Vagina (tissue), 2 donors: ENCODE measurements at regions not wholly inside any gene's neighbourhood (a gene's known extent, or its start where the extent isn't known, plus 50 kb on each side); places are given as distances from the start of the nearest gene placed in this dataset.

Experiments
- DNase-seq, 2 donors: peaks; one replicate each; pipeline ENCODE4 v3.0.0-alpha.2; 2017; ENCODE audit errors: extremely low spot score in 2 of 2
- H3K27ac ChIP-seq: fragments of 200-600 bp; sonication (generic); one replicate; pipeline ENCODE4 v1.5.1; 2019
- H3K27me3 ChIP-seq: fragments of 200-600 bp; sonication (generic); one replicate; pipeline ENCODE4 v1.5.1; 2019
- H3K36me3 ChIP-seq, 2 donors: fragments of 200-600 bp; sonication (generic); one replicate each; pipeline ENCODE4 v1.5.1; 2017 to 2019
- H3K4me1 ChIP-seq: fragments of 200-600 bp; sonication (generic); one replicate; pipeline ENCODE4 v1.5.1; 2019
- H3K4me3 ChIP-seq, 2 donors: fragments of 200-600 bp; sonication (generic); 1 replicate in 1 of 2; 2 replicates in 1 of 2; pipeline ENCODE4 v1.5.1; 2016 to 2019
- H3K9me3 ChIP-seq: fragments of 200-600 bp; sonication (generic); one replicate; pipeline ENCODE4 v1.5.1; 2019
- CTCF ChIP-seq, 3 experiments: fragments of 450-650 bp in 2 of 3; fragments of 200-600 bp in 1 of 3; sonication (generic) in 1 of 3; IDR thresholded peaks; one replicate each; pipeline ENCODE4 v1.5.1; 2017 to 2019; ENCODE audit warnings: antibody characterized with exemption in 3 of 3, mild to moderate bottlenecking in 2 of 3, moderate library complexity in 2 of 3
- POLR2A ChIP-seq, 2 donors: fragments of 450-650 bp; IDR thresholded peaks; one replicate each; pipeline ENCODE4 v1.6.1; 2017; ENCODE audit warnings: antibody characterized with exemption in 2 of 2, mild to moderate bottlenecking in 2 of 2, moderate library complexity in 2 of 2
- POLR2AphosphoS5 ChIP-seq, 2 donors: sonication (generic); formaldehyde crosslinking; IDR thresholded peaks; one replicate each; pipeline ENCODE4 v1.9.0; 2017; ENCODE audit warnings: antibody characterized with exemption in 2 of 2, mild to moderate bottlenecking in 2 of 2, low read depth in 1 of 2; ENCODE audit not compliant: insufficient read depth in 1 of 2
- intact Hi-C: fragments of 100-400 bp; cut with DNase I; formaldehyde crosslinking; loops from one replicate; pipeline ENCODE4 v1.15.1; 2023

DNA sequence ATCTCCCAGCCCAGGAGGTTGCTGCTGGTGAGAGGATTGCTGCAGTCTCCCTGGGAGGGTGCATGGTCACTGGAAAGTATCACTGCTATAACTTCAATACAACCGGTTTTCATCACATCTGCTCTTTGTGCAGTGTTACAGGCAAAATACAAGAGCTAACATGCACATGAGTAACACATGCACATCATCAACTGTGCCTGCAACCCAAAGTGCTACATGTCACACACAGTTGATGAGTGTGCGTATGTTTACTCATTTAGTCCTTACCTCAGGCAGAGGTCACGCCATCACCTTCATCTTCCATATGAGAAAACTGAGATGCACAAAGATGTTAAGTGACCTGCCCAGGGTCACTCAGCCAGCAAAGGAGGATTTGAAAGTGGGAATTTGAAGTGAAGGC is 277.7 kb downstream of the FAM72C start:
- no peaks in the 10 kb centered on the region for H3K4me1 ChIP-seq
- no peaks in the 10 kb centered on the region for H3K27me3 ChIP-seq
- H3K9me3 ChIP-seq: no peaks in the 10 kb centered on the region
- TF ChIP-seq POLR2AphosphoS5 (IDR thresholded peaks at IDR 0.05; ENCODE audit: insufficient read depth in 1 of 2, low read depth in 1 of 2): no peak
- no peak for TF ChIP-seq CTCF (IDR thresholded peaks at IDR 0.05)
- TF ChIP-seq POLR2A (IDR thresholded peaks at IDR 0.05): no peak
- intact Hi-C loops: no loop called here
- no peak overlapping the region for H3K27ac ChIP-seq
- DNase-seq: no peak
- no peaks in the 10 kb centered on the region for H3K36me3 ChIP-seq
- H3K4me3 ChIP-seq: no peak overlapping the region

DNA sequence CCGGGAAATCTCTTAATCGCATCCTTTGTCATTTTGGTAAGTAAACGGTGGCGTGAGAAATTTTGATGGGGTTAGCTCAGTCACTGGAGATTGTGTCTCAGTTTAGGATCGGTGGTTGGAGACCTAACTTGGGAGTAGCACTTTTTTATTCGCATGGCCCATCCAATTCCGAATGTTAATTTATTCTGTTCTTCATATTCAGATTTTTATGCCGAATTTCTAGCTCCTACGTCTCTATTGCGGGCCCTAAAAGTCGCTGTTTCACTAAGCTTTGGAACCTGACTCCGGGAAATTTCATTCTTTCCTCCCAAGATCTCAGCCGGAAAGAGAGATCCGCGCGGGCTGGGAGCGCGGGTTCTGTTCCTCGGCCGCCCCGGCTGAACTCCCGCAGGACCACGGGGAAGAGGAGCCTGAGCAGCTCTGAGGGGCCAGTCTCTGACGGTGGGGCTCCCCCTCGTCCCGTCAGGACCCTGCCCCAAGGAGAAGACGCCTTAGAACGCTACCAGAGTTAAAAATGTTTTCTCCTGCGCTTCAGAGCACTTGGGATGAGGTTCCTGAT is 279.7 kb downstream of the FAM72C start:
- intact Hi-C loops: no loop called here
- no peak overlapping the region for H3K4me3 ChIP-seq
- no peaks in the 10 kb centered on the region for H3K9me3 ChIP-seq
- H3K4me1 ChIP-seq: no peaks in the 10 kb centered on the region
- TF ChIP-seq POLR2AphosphoS5 (IDR thresholded peaks at IDR 0.05; ENCODE audit: insufficient read depth in 1 of 2, low read depth in 1 of 2): no peak
- no peak for TF ChIP-seq POLR2A (IDR thresholded peaks at IDR 0.05)
- TF ChIP-seq CTCF (IDR thresholded peaks at IDR 0.05): no peak
- H3K27me3 ChIP-seq: no peaks in the 10 kb centered on the region
- H3K27ac ChIP-seq: no peak overlapping the region
- no peaks in the 10 kb centered on the region for H3K36me3 ChIP-seq
- no peak for DNase-seq

DNA sequence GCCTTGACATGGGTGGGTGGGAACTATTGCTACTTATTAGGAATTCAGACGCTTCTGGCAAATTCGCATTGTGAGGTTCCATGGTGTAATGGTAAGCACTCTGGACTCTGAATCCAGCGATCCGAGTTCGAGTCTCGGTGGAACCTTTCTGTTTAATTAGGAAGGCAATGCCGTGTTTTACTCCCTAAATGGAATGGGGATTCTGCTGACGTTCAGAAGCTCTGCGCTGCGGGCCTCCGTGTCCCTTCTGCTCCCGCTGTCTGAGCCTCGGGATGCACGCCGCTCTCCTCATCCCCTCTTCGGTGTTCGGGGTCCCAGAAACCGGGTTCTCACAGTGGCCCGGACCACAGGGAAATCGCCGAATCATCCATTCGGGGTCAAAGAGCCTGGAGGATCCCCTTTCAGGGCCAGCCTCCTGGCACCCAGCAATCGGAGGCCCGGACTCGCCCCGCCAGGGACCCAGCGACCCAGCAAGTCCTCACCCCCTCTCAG is 280.3 kb downstream of the FAM72C start:
- Histone ChIP-seq H3K36me3 (no peaks in the 10 kb centered on the region), H3K27me3 (no peaks in the 10 kb centered on the region), H3K4me3 (no peak overlapping the region), H3K27ac (no peak overlapping the region), H3K4me1 (no peaks in the 10 kb centered on the region), H3K9me3 (no peaks in the 10 kb centered on the region)
- no peak for DNase-seq
- TF ChIP-seq CTCF (IDR thresholded peaks at IDR 0.05) (no peak), POLR2A (IDR thresholded peaks at IDR 0.05) (no peak), POLR2AphosphoS5 (IDR thresholded peaks at IDR 0.05; ENCODE audit: insufficient read depth in 1 of 2, low read depth in 1 of 2) (no peak)
- intact Hi-C loops: no loop called here

- no peak for DNase-seq
- TF ChIP-seq POLR2AphosphoS5 (IDR thresholded peaks at IDR 0.05; ENCODE audit: insufficient read depth in 1 of 2, low read depth in 1 of 2): no peak
- H3K4me1 ChIP-seq: no peaks in the 10 kb centered on the region
- H3K9me3 ChIP-seq: no peaks in the 10 kb centered on the region
- H3K4me3 ChIP-seq: no peak overlapping the region
- H3K27me3 ChIP-seq: no peaks in the 10 kb centered on the region
- no peak overlapping the region for H3K27ac ChIP-seq
- no peaks in the 10 kb centered on the region for H3K36me3 ChIP-seq
- intact Hi-C loops: no loop called here
Measured at GRCh38 chr1:143689781-143690180, 282.0 kb downstream of the FAM72C start.

DNA sequence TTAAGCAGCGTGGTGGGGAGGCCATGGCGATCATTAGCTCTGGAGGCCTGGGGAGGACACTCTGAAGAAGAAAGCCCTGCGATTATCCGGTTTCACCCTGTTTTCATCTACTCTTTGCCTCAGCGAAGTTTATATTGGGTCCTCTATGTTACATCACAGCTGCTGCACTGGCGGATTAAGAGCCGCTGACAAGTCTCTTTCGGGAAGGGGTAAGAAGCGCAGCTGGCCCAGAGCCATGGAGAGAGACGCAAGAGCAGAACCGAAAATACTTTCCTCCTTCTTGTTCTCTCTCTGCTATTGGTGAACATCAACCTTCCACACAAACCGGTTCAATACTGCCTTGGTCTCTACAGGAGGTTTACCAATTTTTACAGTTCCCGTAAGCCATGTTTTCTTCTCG is 291.5 kb downstream of the FAM72C start:
- Histone ChIP-seq H3K27me3 (no peaks in the 10 kb centered on the region), H3K36me3 (no peaks in the 10 kb centered on the region), H3K4me3 (no peak overlapping the region), H3K27ac (no peak overlapping the region), H3K9me3 (no peaks in the 10 kb centered on the region), H3K4me1 (no peaks in the 10 kb centered on the region)
- TF ChIP-seq CTCF (IDR thresholded peaks at IDR 0.05) (no peak), POLR2AphosphoS5 (IDR thresholded peaks at IDR 0.05; ENCODE audit: insufficient read depth in 1 of 2, low read depth in 1 of 2) (no peak), POLR2A (IDR thresholded peaks at IDR 0.05) (no peak)
- no peak for DNase-seq
- intact Hi-C loops: no loop called here
